Uterus (tissue), 2 donors: ENCODE measurements at regions not wholly inside any gene's neighbourhood (a gene's known extent, or its start where the extent isn't known, plus 50 kb on each side); places are given as distances from the start of the nearest gene placed in this dataset.

Experiments
- POLR2A ChIP-seq, 2 donors: fragments of 450-650 bp; IDR thresholded peaks; one replicate each; pipeline ENCODE4 v1.6.1; 2016; ENCODE audit warnings: antibody characterized with exemption in 2 of 2, mild to moderate bottlenecking in 1 of 2, moderate library complexity in 1 of 2
- TF ChIP-seq, protein P1 (sequence below), 4 experiments: fragments of 200-600 bp in 2 of 4; fragments of 450-650 bp in 2 of 4; sonication (generic) in 2 of 4; IDR thresholded peaks; one replicate each; pipeline ENCODE4 v1.5.1; 2016 to 2019; ENCODE audit warnings: antibody characterized with exemption in 4 of 4, mild to moderate bottlenecking in 2 of 4, moderate library complexity in 1 of 4

DNA sequence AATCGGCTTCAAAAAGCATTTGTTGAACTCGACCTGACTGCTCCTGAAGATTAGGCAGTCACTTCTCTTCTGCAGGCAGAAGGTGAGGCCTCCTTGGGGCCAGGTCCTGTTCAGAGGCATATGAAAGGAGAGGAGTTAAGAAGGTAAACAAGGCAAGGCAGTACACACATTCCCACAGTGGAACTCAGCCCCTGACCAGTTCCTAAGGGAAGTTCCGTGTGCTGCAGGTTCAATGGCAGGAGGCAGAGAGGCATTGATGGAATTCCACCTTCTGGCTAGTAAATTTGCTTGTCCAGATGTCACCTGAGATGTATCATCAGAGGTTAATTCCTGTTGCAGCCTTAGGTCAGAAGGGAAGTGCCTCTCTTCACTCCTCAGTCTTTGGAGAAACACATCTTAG, 337.0 kb upstream of the MTNR1B start:
- TF ChIP-seq, protein P1, sequence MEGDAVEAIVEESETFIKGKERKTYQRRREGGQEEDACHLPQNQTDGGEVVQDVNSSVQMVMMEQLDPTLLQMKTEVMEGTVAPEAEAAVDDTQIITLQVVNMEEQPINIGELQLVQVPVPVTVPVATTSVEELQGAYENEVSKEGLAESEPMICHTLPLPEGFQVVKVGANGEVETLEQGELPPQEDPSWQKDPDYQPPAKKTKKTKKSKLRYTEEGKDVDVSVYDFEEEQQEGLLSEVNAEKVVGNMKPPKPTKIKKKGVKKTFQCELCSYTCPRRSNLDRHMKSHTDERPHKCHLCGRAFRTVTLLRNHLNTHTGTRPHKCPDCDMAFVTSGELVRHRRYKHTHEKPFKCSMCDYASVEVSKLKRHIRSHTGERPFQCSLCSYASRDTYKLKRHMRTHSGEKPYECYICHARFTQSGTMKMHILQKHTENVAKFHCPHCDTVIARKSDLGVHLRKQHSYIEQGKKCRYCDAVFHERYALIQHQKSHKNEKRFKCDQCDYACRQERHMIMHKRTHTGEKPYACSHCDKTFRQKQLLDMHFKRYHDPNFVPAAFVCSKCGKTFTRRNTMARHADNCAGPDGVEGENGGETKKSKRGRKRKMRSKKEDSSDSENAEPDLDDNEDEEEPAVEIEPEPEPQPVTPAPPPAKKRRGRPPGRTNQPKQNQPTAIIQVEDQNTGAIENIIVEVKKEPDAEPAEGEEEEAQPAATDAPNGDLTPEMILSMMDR (IDR thresholded peaks at IDR 0.05), result no peak
- no peak for TF ChIP-seq POLR2A (IDR thresholded peaks at IDR 0.05)
